Posterior vena cava (tissue), 2 donors: ENCODE measurements at regions not wholly inside any gene's neighbourhood (a gene's known extent, or its start where the extent isn't known, plus 50 kb on each side); places are given as distances from the start of the nearest gene placed in this dataset.
"Not testable (repeated sequence)": the region's sequence is repeated elsewhere in the genome, so short reads cannot be mapped to it uniquely, and the experiment has no call there.

ENCODE experiments used
- DNase-seq: peaks from one replicate; pipeline ENCODE4 v3.0.0-alpha.2; 2020; ENCODE audit warnings: low spot score
- intact Hi-C, 2 donors: fragments of 100-400 bp; cut with DNase I; formaldehyde crosslinking; loops; one replicate each; pipeline versions ENCODE4 v1.14.1 to v1.14.2; 2022 to 2023
- donor health status: DM: yes; HTN: yes; CAD: no.
- donor health status: DM: yes; HTN: yes; CAD: no.

GRCh38 chr14:28161040-28161439, 605.5 kb upstream of the FOXG1 start:
- intact Hi-C loops: no loop called here

GRCh38 chr14:28163233-28163632, 603.4 kb upstream of the FOXG1 start:
- intact Hi-C loops: no loop called here
- DNase-seq: no peak

More at GRCh38 chr14:28161040-28161439, 605.5 kb upstream of the FOXG1 start:
- no peak for DNase-seq

GRCh38 chr14:28163897-28164296, 602.7 kb upstream of the FOXG1 start:
- intact Hi-C loops: no loop called here
- no peak for DNase-seq

- DNase-seq, intact Hi-C loops: not testable (repeated sequence)
Observed at GRCh38 chr14:28187902-28188830, 578.4 kb upstream of the FOXG1 start.

GRCh38 chr14:28196878-28197277, 569.7 kb upstream of the FOXG1 start:
- no peak for DNase-seq
- intact Hi-C loops: no loop called here

GRCh38 chr14:28220391-28220790, 546.2 kb upstream of the FOXG1 start:
- no peak for DNase-seq
- intact Hi-C loops: no loop called here

GRCh38 chr14:28240909-28241308, 525.7 kb upstream of the FOXG1 start:
- DNase-seq: no peak
- intact Hi-C loops: no loop called here

- DNase-seq: no peak
- intact Hi-C loops: no loop called here
Observed at GRCh38 chr14:28242895-28243294, 523.7 kb upstream of the FOXG1 start.

GRCh38 chr14:28243600-28243999, 523.0 kb upstream of the FOXG1 start:
- DNase-seq: no peak
- intact Hi-C loops: no loop called here

GRCh38 chr14:28245216-28245615, 521.4 kb upstream of the FOXG1 start:
- no peak for DNase-seq
- intact Hi-C loops: no loop called here

GRCh38 chr14:28247491-28247890, 519.1 kb upstream of the FOXG1 start:
- intact Hi-C loops: no loop called here
- DNase-seq: no peak

GRCh38 chr14:28252124-28252523, 514.5 kb upstream of the FOXG1 start:
- DNase-seq: not testable (repeated sequence)

GRCh38 chr14:28254768-28255167, 511.8 kb upstream of the FOXG1 start:
- DNase-seq: no peak
- intact Hi-C loops: no loop called here

More at GRCh38 chr14:28252124-28252523, 514.5 kb upstream of the FOXG1 start:
- intact Hi-C loops: not testable (repeated sequence)

- intact Hi-C loops: no loop called here
- no peak for DNase-seq
Observed at GRCh38 chr14:28264306-28264705, 502.3 kb upstream of the FOXG1 start.

- no peak for DNase-seq
- intact Hi-C loops: no loop called here
Observed at GRCh38 chr14:28272270-28272669, 494.3 kb upstream of the FOXG1 start.

GRCh38 chr14:28280530-28280929, 486.1 kb upstream of the FOXG1 start:
- no peak for DNase-seq
- intact Hi-C loops: no loop called here

GRCh38 chr14:28280997-28281598, 485.5 kb upstream of the FOXG1 start:
- intact Hi-C loops: no loop called here
- DNase-seq: no peak

GRCh38 chr14:28284546-28285300, 481.9 kb upstream of the FOXG1 start:
- DNase-seq: no peak
- intact Hi-C loops: no loop called here

GRCh38 chr14:28294834-28295440, 471.6 kb upstream of the FOXG1 start:
- DNase-seq: no peak
- intact Hi-C loops: no loop called here

GRCh38 chr14:28297559-28297958, 469.0 kb upstream of the FOXG1 start:
- no peak for DNase-seq
- intact Hi-C loops: no loop called here
